T-helper 1 cell (primary cell): ENCODE measurements at regions not wholly inside any gene's neighbourhood (a gene's known extent, or its start where the extent isn't known, plus 50 kb on each side); places are given as distances from the start of the nearest gene placed in this dataset.
"Not testable (repeated sequence)": the region's sequence is repeated elsewhere in the genome, so short reads cannot be mapped to it uniquely, and the experiment has no call there.

Source experiments
- DNase-seq, 5 donors: peaks; one replicate each; pipeline ENCODE4 v3.0.0-alpha.2; 2012 to 2020

DNA sequence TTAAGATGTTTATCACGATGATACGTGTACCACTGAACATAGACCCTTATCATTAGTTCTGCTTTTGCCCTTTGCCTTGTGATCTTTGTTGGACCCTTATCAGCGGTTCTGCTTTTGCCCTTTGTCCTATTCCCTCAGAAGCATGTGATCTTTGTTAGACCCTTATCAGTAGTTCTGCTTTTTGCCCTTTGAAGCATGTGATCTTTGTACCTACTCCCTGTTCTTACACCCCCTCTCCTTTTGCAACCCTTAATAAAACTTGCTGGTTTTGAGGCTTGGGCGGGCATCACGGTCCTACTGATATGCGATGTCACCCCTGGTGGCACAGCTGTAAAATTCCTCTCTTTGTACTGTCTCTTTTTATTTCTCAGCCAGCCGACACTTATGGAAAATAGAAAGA, 117.0 kb downstream of the SDHAF3 start:
- not testable (repeated sequence) for DNase-seq

GRCh38 chr7:97246317-97246716, 128.8 kb downstream of the SDHAF3 start:
- DNase-seq, result no peak

DNA sequence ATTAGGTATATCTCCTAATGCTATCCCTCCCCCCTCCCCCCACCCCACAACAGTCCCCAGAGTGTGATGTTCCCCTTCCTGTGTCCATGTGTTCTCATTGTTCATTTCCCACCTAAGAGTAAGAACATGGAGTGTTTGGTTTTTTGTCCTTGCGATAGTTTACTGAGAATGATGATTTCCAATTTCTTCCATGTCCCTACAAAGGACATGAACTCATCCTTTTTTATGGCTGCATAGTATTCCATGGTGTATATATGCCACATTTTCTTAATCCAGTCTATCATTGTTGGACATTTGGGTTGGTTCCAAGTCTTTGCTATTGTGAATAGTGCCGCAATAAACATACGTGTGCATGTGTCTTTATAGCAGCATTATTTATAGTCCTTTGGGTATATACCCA, 140.7 kb downstream of the SDHAF3 start:
- not testable (repeated sequence) for DNase-seq

DNA sequence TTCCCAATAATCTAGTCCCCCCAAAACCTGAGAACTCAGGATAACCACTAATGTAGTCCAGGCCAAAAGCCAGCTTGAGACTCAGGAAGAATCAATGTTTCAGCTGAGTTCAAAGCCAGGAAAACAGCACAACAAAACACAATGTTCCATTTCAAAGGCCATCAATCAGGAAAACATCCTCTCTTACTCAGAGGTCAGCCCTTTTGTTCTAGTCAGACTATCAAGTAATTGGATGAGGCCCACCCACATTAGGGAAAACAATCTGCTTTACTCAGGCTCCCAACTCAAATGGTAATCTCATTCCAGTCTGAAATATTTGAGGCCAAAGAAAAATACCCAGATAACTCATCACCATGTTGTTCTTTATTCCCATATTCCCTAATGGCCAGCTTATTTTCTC, 152.2 kb downstream of the SDHAF3 start:
- no peak for DNase-seq

- DNase-seq, result no peak
These were observed 152.8 kb downstream of the SDHAF3 start for GRCh38 chr7:97270280-97270679.

GRCh38 chr7:97271619-97272018, 154.1 kb downstream of the SDHAF3 start:
- DNase-seq, result no peak

DNA sequence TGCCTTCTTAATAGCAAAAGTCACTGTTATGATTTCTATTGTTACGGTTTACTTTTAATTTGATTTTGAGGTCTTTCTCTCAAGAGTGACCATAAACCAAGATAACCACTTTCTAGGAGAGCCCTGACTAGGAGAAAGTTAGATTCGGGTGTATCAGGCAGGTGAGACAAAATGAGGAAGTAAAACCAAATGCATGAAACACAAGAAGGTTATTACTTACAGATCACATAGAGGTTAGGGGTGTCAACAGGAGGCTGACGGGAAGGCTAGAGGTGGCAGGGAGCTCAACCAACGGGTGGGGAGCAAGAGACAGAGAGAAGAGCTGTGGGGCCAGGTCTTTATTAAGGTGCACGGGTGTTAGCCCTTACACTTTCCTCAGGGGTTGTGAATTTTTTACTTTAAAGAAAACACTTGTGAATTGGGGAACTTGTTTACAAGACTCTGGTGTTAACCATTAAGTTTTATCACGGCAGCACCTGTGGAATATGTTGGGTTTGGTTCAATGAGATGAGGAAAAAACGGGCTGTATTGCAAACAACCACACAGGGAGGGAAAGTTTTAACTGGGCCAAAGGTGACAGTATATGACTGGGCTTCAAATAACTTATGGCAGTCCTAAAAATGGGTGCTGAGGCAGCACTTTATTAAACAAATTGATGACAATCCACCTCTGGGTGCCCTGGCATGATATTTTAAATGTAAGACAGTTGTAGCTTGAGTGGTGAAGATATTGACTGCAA, 154.9 kb downstream of the SDHAF3 start:
- DNase-seq, result no peak

GRCh38 chr7:97275475-97275874, 158.0 kb downstream of the SDHAF3 start:
- DNase-seq, result no peak

DNA sequence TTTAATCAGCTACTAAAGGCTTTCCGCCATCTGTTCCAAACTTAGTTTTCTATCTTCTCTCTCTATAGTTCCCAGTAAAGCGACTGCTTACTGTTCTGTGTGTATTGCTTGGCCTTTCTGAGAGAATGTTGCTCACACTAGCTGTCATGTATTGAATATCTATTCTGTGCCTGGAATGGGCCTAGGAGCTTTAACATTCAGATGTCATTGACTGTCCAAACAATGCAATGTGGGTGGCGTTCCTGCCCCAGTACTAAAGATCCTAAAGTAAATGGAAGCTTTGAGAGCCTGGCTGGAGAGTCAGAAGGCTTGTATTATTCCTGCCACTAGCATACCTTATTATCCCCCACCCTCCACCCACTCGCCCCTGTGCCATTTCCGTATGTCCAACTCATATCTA, 163.5 kb downstream of the SDHAF3 start:
- no peak for DNase-seq

- no peak for DNase-seq
These were observed 167.8 kb downstream of the SDHAF3 start for GRCh38 chr7:97285348-97285747.

DNA sequence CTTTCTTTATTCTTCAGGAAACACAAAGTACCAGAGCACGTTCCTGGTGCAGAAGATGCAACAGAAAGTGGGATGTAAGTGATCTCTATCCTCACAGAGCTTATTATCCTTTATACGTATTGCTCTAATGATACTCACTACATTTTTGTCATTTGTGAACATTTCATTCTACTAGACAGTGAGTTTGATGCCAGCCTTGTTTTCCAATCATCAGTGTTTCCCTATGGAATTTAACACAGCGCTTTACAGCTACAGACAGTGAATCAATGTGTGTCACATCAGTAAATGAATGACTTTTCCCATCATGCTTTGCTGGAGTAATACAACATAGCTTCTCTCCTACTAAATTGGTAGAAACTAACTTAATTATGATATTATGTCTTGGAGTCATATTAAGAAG, 175.5 kb downstream of the SDHAF3 start:
- no peak for DNase-seq

- DNase-seq, result no peak
These were observed 181.1 kb downstream of the SDHAF3 start for GRCh38 chr7:97298561-97298960.

DNA sequence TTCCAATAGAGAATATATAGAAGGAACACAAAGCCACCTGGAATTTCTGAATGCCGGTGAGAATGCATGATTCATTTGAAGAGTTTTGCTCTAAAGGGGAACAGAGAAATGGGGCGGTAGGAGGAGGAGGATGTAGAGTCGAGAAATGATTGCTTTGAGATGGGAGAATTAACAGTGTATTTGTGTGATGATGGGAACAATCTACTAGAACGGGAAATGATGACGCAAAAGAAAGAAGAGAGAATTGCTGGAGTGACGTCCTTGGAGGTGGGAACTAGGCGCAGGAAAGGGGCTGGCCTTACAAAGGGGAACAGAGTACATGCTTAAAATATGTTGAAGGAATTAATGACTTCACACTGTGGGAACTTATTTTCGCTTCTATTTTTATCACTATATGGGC, 188.1 kb downstream of the SDHAF3 start:
- no peak for DNase-seq

DNA sequence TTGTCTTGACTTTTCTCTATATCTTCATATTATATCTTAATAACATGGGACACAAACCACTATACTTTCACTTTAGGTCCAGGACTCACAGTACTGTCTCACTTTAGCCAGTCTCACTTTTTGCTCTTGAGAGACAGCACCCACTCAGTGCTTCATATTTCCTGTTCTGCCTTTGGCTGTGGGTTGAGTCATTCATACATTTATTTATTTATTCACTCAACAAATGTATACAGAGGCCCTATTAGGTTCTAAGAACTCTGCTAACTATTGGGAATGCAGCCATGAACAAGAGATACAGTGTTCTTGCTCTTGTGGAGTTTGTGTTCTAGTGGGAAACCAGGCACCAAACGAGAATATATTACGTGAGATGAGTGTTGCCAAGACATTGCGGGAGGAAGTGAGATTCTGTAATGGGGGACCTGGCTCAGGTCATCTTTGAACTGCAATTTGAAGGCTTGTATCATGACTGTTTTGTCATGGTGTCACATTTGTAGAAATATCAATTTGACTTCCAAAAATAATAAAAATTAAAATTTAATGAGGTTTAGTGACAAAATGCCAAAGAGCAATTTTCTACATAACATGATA, 190.1 kb downstream of the SDHAF3 start:
- no peak for DNase-seq

DNA sequence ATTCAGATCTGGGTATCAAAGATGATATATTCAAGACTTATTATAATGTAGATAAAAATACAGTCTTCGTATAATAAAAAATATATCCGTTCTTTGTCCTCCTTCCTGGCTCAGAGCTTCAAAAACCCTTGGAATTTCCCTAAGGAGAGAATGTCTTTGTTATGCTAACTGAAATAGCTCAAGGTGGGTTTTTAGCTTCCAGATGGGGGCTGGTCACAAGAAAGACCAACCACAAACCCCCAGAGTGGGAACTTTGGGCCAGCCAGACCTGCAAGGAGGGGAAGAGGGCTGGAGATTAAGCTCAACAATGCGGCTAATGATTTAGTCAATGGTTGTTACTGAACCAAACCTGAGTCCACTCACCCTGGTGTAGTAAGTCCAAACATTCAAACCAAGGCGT, 196.4 kb downstream of the SDHAF3 start:
- no peak for DNase-seq

DNA sequence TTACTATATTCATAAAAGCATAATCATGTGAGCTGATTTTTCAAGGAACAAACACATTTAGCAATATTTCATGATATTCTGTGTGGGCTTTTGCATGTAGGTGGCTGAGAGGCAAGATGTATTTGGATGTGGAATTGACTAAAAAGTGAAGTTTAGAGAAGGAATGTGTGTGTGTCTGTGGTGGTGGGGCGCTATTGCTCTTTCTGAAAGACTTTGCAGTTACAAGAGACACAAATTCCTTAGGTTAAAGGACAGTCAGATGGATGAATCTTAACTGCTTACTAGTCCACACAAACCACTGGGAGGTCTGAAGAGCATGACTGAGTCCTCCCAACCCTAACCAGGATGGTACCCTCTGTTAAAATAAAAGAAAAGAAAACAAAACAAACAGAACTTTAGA, 200.1 kb downstream of the SDHAF3 start:
- DNase-seq, result no peak

DNA sequence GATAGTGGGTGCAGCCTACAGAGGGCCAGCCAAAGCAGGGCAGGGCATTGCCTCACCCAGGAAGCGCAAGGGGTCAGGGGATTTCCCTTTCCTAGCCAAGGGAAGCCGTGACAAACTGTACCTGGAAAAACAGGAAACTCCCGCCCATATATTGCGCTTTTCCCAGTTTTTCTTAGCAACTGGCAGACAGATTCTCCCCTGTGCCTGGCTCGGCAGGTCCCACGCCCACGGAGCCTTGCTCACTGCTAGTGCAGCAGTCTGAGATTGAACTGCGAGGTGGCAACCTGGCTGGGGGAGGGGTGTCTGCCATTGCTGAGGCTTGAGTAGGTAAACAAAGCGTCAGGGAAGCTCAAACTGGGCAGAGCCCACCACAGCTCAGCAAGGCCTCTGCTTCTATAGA, 212.4 kb downstream of the SDHAF3 start:
- not testable (repeated sequence) for DNase-seq

DNA sequence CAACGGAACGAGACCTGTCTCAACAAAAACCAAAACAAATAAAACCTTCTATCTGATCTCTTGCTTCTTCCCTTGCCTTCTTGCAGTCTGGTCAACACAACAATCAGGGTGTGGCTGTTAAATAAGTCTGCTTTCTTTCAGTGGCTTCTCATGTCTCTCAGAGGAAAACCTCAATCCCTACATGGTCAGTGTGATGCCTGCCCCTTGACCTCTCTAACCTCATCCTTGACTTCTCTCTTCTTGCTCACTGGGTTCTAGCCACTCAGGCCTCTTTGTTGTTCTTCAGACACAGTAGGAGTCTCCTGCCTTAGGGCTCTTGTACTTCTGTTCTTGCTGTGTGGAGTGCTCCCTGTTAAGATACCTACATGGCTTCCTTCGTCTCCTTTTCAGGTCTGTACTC, 220.4 kb downstream of the SDHAF3 start:
- DNase-seq, result no peak

- DNase-seq, result no peak
These were observed 225.0 kb downstream of the SDHAF3 start for GRCh38 chr7:97342512-97342911.

DNA sequence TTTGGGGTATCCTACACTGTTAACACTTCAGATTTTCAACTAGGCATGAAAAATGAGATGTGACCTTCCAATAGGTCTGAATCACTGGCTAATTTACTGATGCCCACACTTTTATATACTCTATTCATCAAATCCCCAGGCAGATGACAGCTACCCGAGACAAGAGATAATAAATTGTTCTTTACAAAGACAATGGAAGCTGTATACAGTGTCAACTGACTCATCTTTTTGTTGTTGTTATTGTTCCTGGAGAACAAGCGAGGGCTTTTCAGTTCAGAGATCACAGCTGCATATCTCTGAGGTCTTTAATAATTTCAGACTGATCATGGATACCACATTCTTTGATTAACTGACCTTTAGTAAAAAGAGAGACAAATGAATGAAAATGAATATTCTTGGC, 228.9 kb downstream of the SDHAF3 start:
- no peak for DNase-seq

GRCh38 chr7:97351488-97351887, 234.0 kb downstream of the SDHAF3 start:
- no peak for DNase-seq

- no peak for DNase-seq
These were observed 240.0 kb downstream of the SDHAF3 start for GRCh38 chr7:97357459-97357858.

DNA sequence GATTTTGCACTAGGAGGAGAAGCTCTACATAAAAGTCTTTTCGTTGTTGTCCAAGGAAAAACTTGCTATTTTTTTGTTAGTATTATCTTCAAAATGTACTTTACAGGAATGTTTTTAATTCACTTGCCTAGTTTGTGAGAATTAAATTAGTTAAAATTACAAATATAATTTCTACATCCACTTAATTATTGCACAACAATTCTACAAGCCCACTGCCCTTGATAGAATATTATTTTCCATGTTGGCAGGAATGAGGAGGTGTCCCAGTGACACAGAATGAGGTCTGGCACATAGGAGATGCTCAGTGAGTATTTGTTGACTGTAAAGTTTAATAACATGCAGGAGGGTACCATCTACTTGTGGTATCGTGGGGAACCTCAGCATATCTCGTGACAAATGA, 255.4 kb downstream of the SDHAF3 start:
- no peak for DNase-seq

GRCh38 chr7:97373736-97374135, 256.2 kb downstream of the SDHAF3 start:
- DNase-seq, result no peak

GRCh38 chr7:97377713-97378112, 260.2 kb downstream of the SDHAF3 start:
- no peak for DNase-seq
